GM21423 (cell line): ENCODE measurements at regions not wholly inside any gene's neighbourhood (a gene's known extent, or its start where the extent isn't known, plus 50 kb on each side); places are given as distances from the start of the nearest gene placed in this dataset.
"Not testable (repeated sequence)": the region's sequence is repeated elsewhere in the genome, so short reads cannot be mapped to it uniquely, and the experiment has no call there.

Experiments used
- ATAC-seq: cut with Tn5 transposase; IDR thresholded peaks from one replicate; pipeline ENCODE4 v1.9.1; 2021; ENCODE audit warnings: mild to moderate bottlenecking, moderate library complexity; ENCODE audit not compliant: unreplicated experiment

GRCh38 chr6:145274083-145274482 is 461.2 kb downstream of the EPM2A start:
- no peak for ATAC-seq

- ATAC-seq, result no peak
Measured at GRCh38 chr6:145275019-145275418, 460.3 kb downstream of the EPM2A start.

GRCh38 chr6:145275787-145276186 is 459.5 kb downstream of the EPM2A start:
- ATAC-seq, result no peak

- no peak for ATAC-seq
Measured at GRCh38 chr6:145276756-145277155, 458.6 kb downstream of the EPM2A start.

GRCh38 chr6:145277358-145278086 is 457.8 kb downstream of the EPM2A start:
- ATAC-seq, result no peak

- ATAC-seq, result no peak
Measured at GRCh38 chr6:145278163-145278807, 457.0 kb downstream of the EPM2A start.

GRCh38 chr6:145279551-145279950 is 455.8 kb downstream of the EPM2A start:
- ATAC-seq, result no peak

- ATAC-seq, result no peak
Measured at GRCh38 chr6:145279993-145280392, 455.3 kb downstream of the EPM2A start.

- not testable (repeated sequence) for ATAC-seq
Measured at GRCh38 chr6:145283209-145283608, 452.1 kb downstream of the EPM2A start.

GRCh38 chr6:145283856-145284255 is 451.5 kb downstream of the EPM2A start:
- ATAC-seq, result no peak

- no peak for ATAC-seq
Measured at GRCh38 chr6:145286916-145287315, 448.4 kb downstream of the EPM2A start.

- no peak for ATAC-seq
Measured at GRCh38 chr6:145289573-145289972, 445.7 kb downstream of the EPM2A start.

GRCh38 chr6:145290122-145290521 is 445.2 kb downstream of the EPM2A start:
- no peak for ATAC-seq

- ATAC-seq, result no peak
Measured at GRCh38 chr6:145292066-145292465, 443.3 kb downstream of the EPM2A start.

GRCh38 chr6:145294942-145295341 is 440.4 kb downstream of the EPM2A start:
- ATAC-seq, result no peak

- ATAC-seq, result no peak
Measured at GRCh38 chr6:145295746-145296145, 439.6 kb downstream of the EPM2A start.

- ATAC-seq, result no peak
Measured at GRCh38 chr6:145305670-145306069, 429.6 kb downstream of the EPM2A start.

- ATAC-seq, result no peak
Measured at GRCh38 chr6:145306489-145306888, 428.8 kb downstream of the EPM2A start.

GRCh38 chr6:145309842-145310535 is 425.3 kb downstream of the EPM2A start:
- ATAC-seq, result no peak

GRCh38 chr6:145312481-145312880 is 422.8 kb downstream of the EPM2A start:
- ATAC-seq, result no peak

GRCh38 chr6:145313041-145313855 is 422.1 kb downstream of the EPM2A start:
- no peak for ATAC-seq
